Tibial artery (tissue), 4 donors: ENCODE measurements at regions not wholly inside any gene's neighbourhood (a gene's known extent, or its start where the extent isn't known, plus 50 kb on each side); places are given as distances from the start of the nearest gene placed in this dataset.
"Not testable (repeated sequence)": the region's sequence is repeated elsewhere in the genome, so short reads cannot be mapped to it uniquely, and the experiment has no call there.

Source experiments
- DNase-seq, 2 donors: peaks; one replicate each; pipeline ENCODE4 v3.0.0-alpha.2; 2019
- H3K27ac ChIP-seq, 2 donors: fragments of 200-600 bp; sonication (generic) in 1 of 2; 1 replicate in 1 of 2; 2 replicates in 1 of 2; pipeline ENCODE4 v1.5.1; 2018 to 2019; ENCODE audit warnings: mild to moderate bottlenecking in 1 of 2
- H3K27me3 ChIP-seq, 2 donors: fragments of 200-600 bp; sonication (generic) in 1 of 2; one replicate each; pipeline versions ENCODE4 v1.5.1 to v1.6.0; 2016 to 2019
- H3K36me3 ChIP-seq, 3 donors: fragments of 200-600 bp; sonication (generic) in 2 of 3; one replicate each; pipeline ENCODE4 v1.5.1; 2016 to 2019; ENCODE audit warnings: mild to moderate bottlenecking in 2 of 3
- H3K4me1 ChIP-seq, 4 donors: fragments of 200-600 bp; sonication (generic) in 2 of 4; 1 replicate in 3 of 4; 2 replicates in 1 of 4; pipeline ENCODE4 v1.5.1; 2016 to 2019
- H3K4me3 ChIP-seq, 2 donors: fragments of 200-600 bp; sonication (generic) in 1 of 2; 1 replicate in 1 of 2; 2 replicates in 1 of 2; pipeline ENCODE4 v1.5.1; 2018 to 2019; ENCODE audit warnings: mild to moderate bottlenecking in 2 of 2
- H3K9me3 ChIP-seq, 3 donors: fragments of 200-600 bp; sonication (generic) in 1 of 3; one replicate each; pipeline ENCODE4 v1.5.1; 2016 to 2019
- CTCF ChIP-seq, 2 experiments: fragments of 200-600 bp in 1 of 2; fragments of 450-650 bp in 1 of 2; IDR thresholded peaks; one replicate each; pipeline ENCODE4 v1.5.1; 2017 to 2019; ENCODE audit warnings: antibody characterized with exemption in 2 of 2, mild to moderate bottlenecking in 1 of 2, moderate library complexity in 1 of 2
- intact Hi-C: fragments of 100-400 bp; cut with DNase I; formaldehyde crosslinking; loops from one replicate; pipeline ENCODE4 v1.15.0; 2023; ENCODE audit warnings: low total_unique reads

- no peaks in the 10 kb centered on the region for H3K36me3 ChIP-seq
- intact Hi-C loops, result no loop called here
- H3K9me3 ChIP-seq, result no peaks in the 10 kb centered on the region
- H3K4me3 ChIP-seq, result no peak overlapping the region
- no peak for TF ChIP-seq CTCF (IDR thresholded peaks at IDR 0.05)
- DNase-seq, result no peak
- no peaks in the 10 kb centered on the region for H3K4me1 ChIP-seq
- no peak overlapping the region for H3K27ac ChIP-seq
- no peaks in the 10 kb centered on the region for H3K27me3 ChIP-seq
Measured at GRCh38 chr5:34416501-34417008, 239.6 kb upstream of the RAI14 start.

GRCh38 chr5:34420191-34420590 lies 235.9 kb upstream of the RAI14 start:
- H3K27me3 ChIP-seq, H3K9me3 ChIP-seq, H3K4me3 ChIP-seq, H3K4me1 ChIP-seq, H3K36me3 ChIP-seq, intact Hi-C loops, H3K27ac ChIP-seq, DNase-seq: not testable (repeated sequence)

- Histone ChIP-seq H3K4me3 (no peak overlapping the region), H3K36me3 (no peaks in the 10 kb centered on the region), H3K27me3 (no peaks in the 10 kb centered on the region), H3K4me1 (no peaks in the 10 kb centered on the region), H3K9me3 (no peaks in the 10 kb centered on the region), H3K27ac (no peak overlapping the region)
- intact Hi-C loops, result no loop called here
- no peak for DNase-seq
- TF ChIP-seq CTCF (IDR thresholded peaks at IDR 0.05), result no peak
Measured at GRCh38 chr5:34436761-34437501, 219.2 kb upstream of the RAI14 start.

GRCh38 chr5:34439601-34440000 lies 216.5 kb upstream of the RAI14 start:
- no peaks in the 10 kb centered on the region for H3K27me3 ChIP-seq

GRCh38 chr5:34441767-34442166 lies 214.4 kb upstream of the RAI14 start:
- H3K27me3 ChIP-seq, DNase-seq, H3K9me3 ChIP-seq, H3K36me3 ChIP-seq, H3K4me3 ChIP-seq, H3K4me1 ChIP-seq, H3K27ac ChIP-seq, intact Hi-C loops: not testable (repeated sequence)

More at GRCh38 chr5:34439601-34440000, 216.5 kb upstream of the RAI14 start:
- intact Hi-C loops, result no loop called here
- H3K36me3 ChIP-seq, result no peaks in the 10 kb centered on the region
- H3K27ac ChIP-seq, result no peak overlapping the region
- no peak for TF ChIP-seq CTCF (IDR thresholded peaks at IDR 0.05)
- H3K4me3 ChIP-seq, result no peak overlapping the region
- no peak for DNase-seq
- H3K9me3 ChIP-seq, result no peaks in the 10 kb centered on the region
- no peaks in the 10 kb centered on the region for H3K4me1 ChIP-seq

- peaks cover 0 to 5% of the 10 kb centered on the region in 2 donors for H3K27me3 ChIP-seq
- H3K36me3 ChIP-seq, result no peaks in the 10 kb centered on the region
- H3K4me1 ChIP-seq, result no peaks in the 10 kb centered on the region
- no peak overlapping the region for H3K27ac ChIP-seq
- no peaks in the 10 kb centered on the region for H3K9me3 ChIP-seq
- no peak for TF ChIP-seq CTCF (IDR thresholded peaks at IDR 0.05)
- H3K4me3 ChIP-seq, result no peak overlapping the region
- DNase-seq, result no peak
- intact Hi-C loops, result no loop called here
Measured at GRCh38 chr5:34447424-34447823, 208.7 kb upstream of the RAI14 start.
